ENCODE measurements at regions not wholly inside any gene's neighbourhood (a gene's known extent, or its start where the extent isn't known, plus 50 kb on each side); places are given as distances from the start of the nearest gene placed in this dataset.

DNA sequence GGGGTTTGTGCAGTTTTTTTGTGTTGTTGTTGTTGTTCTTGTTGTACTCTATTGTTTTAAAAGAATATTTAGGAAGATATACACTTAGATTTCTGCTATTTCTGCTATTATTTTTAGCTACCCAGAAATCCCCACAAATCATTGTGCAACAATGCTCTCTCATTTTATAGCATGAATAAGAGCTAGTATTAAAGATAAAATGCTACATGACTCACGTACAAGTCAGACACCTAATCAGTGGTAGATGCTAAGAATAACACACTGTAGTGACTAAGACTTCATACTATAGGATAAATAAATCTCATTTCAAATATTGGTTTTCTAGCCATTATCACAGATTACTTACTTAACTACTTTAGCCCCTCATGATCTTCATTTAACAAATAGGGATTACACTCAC is 920.5 kb downstream of the KCNMA1 start:
- TF ChIP-seq CTCF (IDR thresholded peaks at IDR 0.05) (no peak), POLR2AphosphoS5 (IDR thresholded peaks at IDR 0.05) (no peak), POLR2A (IDR thresholded peaks at IDR 0.05; ENCODE audit: low read depth) (no peak), EP300 (IDR thresholded peaks at IDR 0.05) (no peak)

All from esophagus muscularis mucosa (tissue), 4 donors.